HL-60 (cell line): ENCODE measurements at regions not wholly inside any gene's neighbourhood (a gene's known extent, or its start where the extent isn't known, plus 50 kb on each side); places are given as distances from the start of the nearest gene placed in this dataset.

Experiments used
- DNase-seq, 2 experiments: peaks; one replicate each; pipeline ENCODE4 v3.0.0-alpha.2; 2010 to 2020; ENCODE audit warnings: low read depth in 1 of 2, low spot score in 1 of 2
- H3K27ac ChIP-seq: fragments of 250-450 bp; sonication (Bioruptor Pico); replicated peaks from 2 replicates; pipeline ENCODE4 v1.5.1; 2020; ENCODE audit warnings: mild to moderate bottlenecking, moderate library complexity
- H3K27me3 ChIP-seq: fragments of 250-450 bp; sonication (Bioruptor Pico); 2 replicates; pipeline ENCODE4 v1.5.1; 2021; ENCODE audit warnings: mild to moderate bottlenecking, moderate library complexity; ENCODE audit not compliant: insufficient read depth, poor library complexity, severe bottlenecking
- H3K4me3 ChIP-seq: replicated peaks from 2 replicates; pipeline ENCODE4 v1.5.1; 2011; ENCODE audit warnings: mild to moderate bottlenecking, control low read depth, low read length; ENCODE audit not compliant: insufficient read depth
- GABPA ChIP-seq: IDR thresholded peaks from 2 replicates; pipeline ENCODE4 v1.6.1; 2012; ENCODE audit warnings: low read depth
- POLR2AphosphoS5 ChIP-seq: IDR thresholded peaks from 2 replicates; pipeline ENCODE4 v1.6.1; 2012; ENCODE audit warnings: low read depth
- SPI1 ChIP-seq: IDR thresholded peaks from 2 replicates; pipeline ENCODE4 v1.6.1; 2012; ENCODE audit warnings: low read depth, mild to moderate bottlenecking, borderline replicate concordance
- TF ChIP-seq, protein P1 (sequence below): IDR thresholded peaks from 2 replicates; pipeline ENCODE4 v1.6.1; 2012; ENCODE audit warnings: low read depth; ENCODE audit not compliant: insufficient replicate concordance
- TF ChIP-seq, protein P2 (sequence below): IDR thresholded peaks from one replicate; pipeline ENCODE4 v1.5.1; 2011; ENCODE audit warnings: low read length, control low read depth, inconsistent platforms; ENCODE audit not compliant: insufficient read depth

DNA sequence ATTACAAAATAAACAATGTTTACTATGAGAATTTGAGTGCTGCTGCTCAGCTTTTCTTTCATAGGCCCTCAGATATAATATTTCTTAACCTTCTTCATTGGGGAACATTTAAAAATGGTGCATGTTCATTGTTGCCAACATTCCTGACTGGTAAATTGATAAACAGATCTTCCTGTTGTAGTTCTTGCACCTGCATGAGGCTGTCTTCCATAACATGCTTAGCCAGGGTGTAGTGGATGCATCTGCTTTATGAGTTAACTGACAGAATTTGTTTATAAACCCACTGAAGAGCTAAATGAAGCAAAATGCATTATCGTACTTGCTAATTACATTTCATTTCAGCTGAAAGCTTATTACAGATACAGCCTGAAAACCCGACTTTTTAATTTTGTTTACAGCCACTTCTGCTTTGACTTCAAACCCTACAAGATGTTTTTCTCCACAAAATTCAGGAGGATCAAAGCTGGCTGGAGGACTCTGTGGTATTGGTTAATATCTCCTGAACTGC, 177.2 kb downstream of the SEM1 start:
- Histone ChIP-seq H3K4me3 (no peak overlapping the region), H3K27me3 (no peaks in the 10 kb centered on the region), H3K27ac (no peak overlapping the region)
- DNase-seq = no peak
- TF ChIP-seq, protein P1, sequence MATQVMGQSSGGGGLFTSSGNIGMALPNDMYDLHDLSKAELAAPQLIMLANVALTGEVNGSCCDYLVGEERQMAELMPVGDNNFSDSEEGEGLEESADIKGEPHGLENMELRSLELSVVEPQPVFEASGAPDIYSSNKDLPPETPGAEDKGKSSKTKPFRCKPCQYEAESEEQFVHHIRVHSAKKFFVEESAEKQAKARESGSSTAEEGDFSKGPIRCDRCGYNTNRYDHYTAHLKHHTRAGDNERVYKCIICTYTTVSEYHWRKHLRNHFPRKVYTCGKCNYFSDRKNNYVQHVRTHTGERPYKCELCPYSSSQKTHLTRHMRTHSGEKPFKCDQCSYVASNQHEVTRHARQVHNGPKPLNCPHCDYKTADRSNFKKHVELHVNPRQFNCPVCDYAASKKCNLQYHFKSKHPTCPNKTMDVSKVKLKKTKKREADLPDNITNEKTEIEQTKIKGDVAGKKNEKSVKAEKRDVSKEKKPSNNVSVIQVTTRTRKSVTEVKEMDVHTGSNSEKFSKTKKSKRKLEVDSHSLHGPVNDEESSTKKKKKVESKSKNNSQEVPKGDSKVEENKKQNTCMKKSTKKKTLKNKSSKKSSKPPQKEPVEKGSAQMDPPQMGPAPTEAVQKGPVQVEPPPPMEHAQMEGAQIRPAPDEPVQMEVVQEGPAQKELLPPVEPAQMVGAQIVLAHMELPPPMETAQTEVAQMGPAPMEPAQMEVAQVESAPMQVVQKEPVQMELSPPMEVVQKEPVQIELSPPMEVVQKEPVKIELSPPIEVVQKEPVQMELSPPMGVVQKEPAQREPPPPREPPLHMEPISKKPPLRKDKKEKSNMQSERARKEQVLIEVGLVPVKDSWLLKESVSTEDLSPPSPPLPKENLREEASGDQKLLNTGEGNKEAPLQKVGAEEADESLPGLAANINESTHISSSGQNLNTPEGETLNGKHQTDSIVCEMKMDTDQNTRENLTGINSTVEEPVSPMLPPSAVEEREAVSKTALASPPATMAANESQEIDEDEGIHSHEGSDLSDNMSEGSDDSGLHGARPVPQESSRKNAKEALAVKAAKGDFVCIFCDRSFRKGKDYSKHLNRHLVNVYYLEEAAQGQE = no peak
- TF ChIP-seq POLR2AphosphoS5 (no peak), SPI1 (no peak), GABPA (no peak)
- TF ChIP-seq, protein P2, sequence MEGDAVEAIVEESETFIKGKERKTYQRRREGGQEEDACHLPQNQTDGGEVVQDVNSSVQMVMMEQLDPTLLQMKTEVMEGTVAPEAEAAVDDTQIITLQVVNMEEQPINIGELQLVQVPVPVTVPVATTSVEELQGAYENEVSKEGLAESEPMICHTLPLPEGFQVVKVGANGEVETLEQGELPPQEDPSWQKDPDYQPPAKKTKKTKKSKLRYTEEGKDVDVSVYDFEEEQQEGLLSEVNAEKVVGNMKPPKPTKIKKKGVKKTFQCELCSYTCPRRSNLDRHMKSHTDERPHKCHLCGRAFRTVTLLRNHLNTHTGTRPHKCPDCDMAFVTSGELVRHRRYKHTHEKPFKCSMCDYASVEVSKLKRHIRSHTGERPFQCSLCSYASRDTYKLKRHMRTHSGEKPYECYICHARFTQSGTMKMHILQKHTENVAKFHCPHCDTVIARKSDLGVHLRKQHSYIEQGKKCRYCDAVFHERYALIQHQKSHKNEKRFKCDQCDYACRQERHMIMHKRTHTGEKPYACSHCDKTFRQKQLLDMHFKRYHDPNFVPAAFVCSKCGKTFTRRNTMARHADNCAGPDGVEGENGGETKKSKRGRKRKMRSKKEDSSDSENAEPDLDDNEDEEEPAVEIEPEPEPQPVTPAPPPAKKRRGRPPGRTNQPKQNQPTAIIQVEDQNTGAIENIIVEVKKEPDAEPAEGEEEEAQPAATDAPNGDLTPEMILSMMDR = no peak

DNA sequence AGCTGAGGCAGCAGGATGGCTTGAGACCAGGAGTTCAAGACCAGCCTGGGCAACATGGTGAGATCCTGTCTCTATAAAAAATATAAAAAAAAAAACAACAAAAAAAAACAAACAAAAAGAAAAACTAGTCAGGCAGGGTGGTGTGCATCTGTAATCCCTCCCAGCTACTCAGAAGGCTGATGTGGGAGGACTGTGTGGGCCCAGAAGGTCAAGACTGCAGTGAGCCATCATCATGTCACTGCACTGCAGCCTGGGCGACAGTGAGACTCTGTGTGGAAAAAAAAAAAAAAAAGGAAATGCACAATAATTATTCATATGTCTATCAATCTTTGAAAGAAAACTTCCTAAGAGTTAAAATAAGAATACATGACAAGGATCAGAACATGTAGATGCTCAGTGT, 178.3 kb downstream of the SEM1 start:
- Histone ChIP-seq H3K4me3 (no peak overlapping the region), H3K27ac (no peak overlapping the region)
- TF ChIP-seq, protein P2 = no peak
- no peak for TF ChIP-seq POLR2AphosphoS5
- no peak for TF ChIP-seq GABPA
- TF ChIP-seq SPI1 = no peak

DNA sequence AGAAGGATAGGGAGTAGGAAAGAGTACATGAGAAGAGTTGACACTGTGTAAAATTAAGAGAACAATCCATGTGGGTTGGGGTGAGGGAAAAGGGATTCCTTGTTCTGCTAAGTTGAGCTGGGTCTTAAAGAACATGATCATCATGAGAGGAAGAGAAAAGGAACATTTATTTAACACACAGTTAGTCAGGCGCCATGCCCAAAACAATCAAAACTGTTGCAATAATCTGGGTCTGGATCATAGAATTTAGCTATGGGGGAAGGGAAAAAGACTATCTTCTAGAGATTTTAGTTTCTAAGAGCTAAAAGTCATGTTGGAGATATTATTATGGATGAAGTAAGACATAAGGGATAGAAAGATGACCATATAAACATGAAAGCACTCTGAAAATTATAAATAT, 178.9 kb downstream of the SEM1 start:
- TF ChIP-seq GABPA (no peak), SPI1 (no peak), POLR2AphosphoS5 (no peak)
- TF ChIP-seq, protein P2 = no peak
- no peak for DNase-seq
- H3K27me3 ChIP-seq = no peaks in the 10 kb centered on the region
- H3K4me3 ChIP-seq = no peak overlapping the region
- H3K27ac ChIP-seq = no peak overlapping the region

More for the DNA sequence above, 178.3 kb downstream of the SEM1 start:
- DNase-seq = no peak
- no peaks in the 10 kb centered on the region for H3K27me3 ChIP-seq

DNA sequence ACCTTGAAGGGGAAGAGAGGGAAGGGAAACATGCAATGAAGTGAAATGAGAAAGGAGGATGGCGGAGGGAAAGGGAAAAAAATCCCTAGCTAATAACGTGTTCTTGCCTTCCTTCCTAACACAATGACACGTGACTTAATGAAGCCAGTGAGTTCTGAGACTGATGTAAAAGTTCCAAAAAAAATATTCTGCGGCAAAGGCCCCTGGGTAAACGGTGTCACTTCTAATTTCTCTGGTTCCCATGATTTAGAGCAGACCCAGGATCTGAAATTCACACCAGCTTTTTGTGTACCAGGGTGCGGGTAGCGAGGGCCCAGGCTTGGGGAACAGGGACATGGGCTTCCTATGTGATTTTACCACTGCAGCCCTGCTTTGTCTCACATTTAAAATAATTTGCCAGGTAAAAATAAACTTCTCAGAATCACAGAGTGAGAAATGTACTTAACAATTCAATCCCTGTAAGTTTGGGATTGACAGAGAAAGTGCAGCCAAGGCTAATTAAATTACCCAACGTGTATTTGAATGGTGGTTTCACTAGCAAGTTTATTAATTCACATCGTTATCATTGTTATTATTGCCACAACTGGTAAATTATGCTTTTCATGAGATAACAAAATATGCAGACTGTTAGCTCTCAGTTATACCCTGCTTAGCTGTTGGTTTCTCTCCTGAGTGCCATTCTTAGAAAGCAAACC, 182.4 kb downstream of the SEM1 start:
- TF ChIP-seq, protein P2 = no peak
- TF ChIP-seq, protein P1 = no peak
- TF ChIP-seq SPI1 (no peak), GABPA (no peak), POLR2AphosphoS5 (no peak)
- no peak for DNase-seq
- Histone ChIP-seq H3K27ac (no peak overlapping the region), H3K4me3 (no peak overlapping the region), H3K27me3 (no peaks in the 10 kb centered on the region)
